ENCODE measurements at regions not wholly inside any gene's neighbourhood (a gene's known extent, or its start where the extent isn't known, plus 50 kb on each side); places are given as distances from the start of the nearest gene placed in this dataset.
"Not testable (repeated sequence)": the region's sequence is repeated elsewhere in the genome, so short reads cannot be mapped to it uniquely, and the experiment has no call there.

GRCh38 chr3:10657339-10657738 lies 152.0 kb upstream of the ATP2B2 start:
- DNase-seq (ENCODE audit: low read depth in 2 of 2): not testable (repeated sequence)

- DNase-seq (ENCODE audit: low read depth in 2 of 2): no peak
Measured at GRCh38 chr3:10665592-10665991, 150.4 kb upstream of the SLC6A11 start.

- no peak for DNase-seq (ENCODE audit: low read depth in 2 of 2)
Measured at GRCh38 chr3:10666621-10667020, 149.4 kb upstream of the SLC6A11 start.

- no peak for DNase-seq (ENCODE audit: low read depth in 2 of 2)
Measured at GRCh38 chr3:10667269-10667668, 148.8 kb upstream of the SLC6A11 start.

GRCh38 chr3:10667901-10668476 lies 148.0 kb upstream of the SLC6A11 start:
- no peak for DNase-seq (ENCODE audit: low read depth in 2 of 2)

GRCh38 chr3:10669490-10670048 lies 146.5 kb upstream of the SLC6A11 start:
- no peak for DNase-seq (ENCODE audit: low read depth in 2 of 2)

GRCh38 chr3:10672422-10672821 lies 143.6 kb upstream of the SLC6A11 start:
- DNase-seq (ENCODE audit: low read depth in 2 of 2): no peak

- DNase-seq (ENCODE audit: low read depth in 2 of 2): no peak
Measured at GRCh38 chr3:10674578-10674977, 141.4 kb upstream of the SLC6A11 start.

GRCh38 chr3:10676905-10677304 lies 139.1 kb upstream of the SLC6A11 start:
- no peak for DNase-seq (ENCODE audit: low read depth in 2 of 2)

- DNase-seq (ENCODE audit: low read depth in 2 of 2): no peak
Measured at GRCh38 chr3:10678796-10679376, 137.1 kb upstream of the SLC6A11 start.

GRCh38 chr3:10680796-10681195 lies 135.2 kb upstream of the SLC6A11 start:
- no peak for DNase-seq (ENCODE audit: low read depth in 2 of 2)

- no peak for DNase-seq (ENCODE audit: low read depth in 2 of 2)
Measured at GRCh38 chr3:10682692-10683091, 133.3 kb upstream of the SLC6A11 start.

GRCh38 chr3:10683106-10683505 lies 132.9 kb upstream of the SLC6A11 start:
- no peak for DNase-seq (ENCODE audit: low read depth in 2 of 2)

GRCh38 chr3:10688126-10688525 lies 127.9 kb upstream of the SLC6A11 start:
- no peak for DNase-seq (ENCODE audit: low read depth in 2 of 2)

- DNase-seq (ENCODE audit: low read depth in 2 of 2): no peak
Measured at GRCh38 chr3:10688548-10689172, 127.4 kb upstream of the SLC6A11 start.

GRCh38 chr3:10692039-10692622 lies 123.9 kb upstream of the SLC6A11 start:
- DNase-seq (ENCODE audit: low read depth in 2 of 2): no peak

GRCh38 chr3:10693457-10693856 lies 122.6 kb upstream of the SLC6A11 start:
- DNase-seq (ENCODE audit: low read depth in 2 of 2): no peak

GRCh38 chr3:10694179-10694578 lies 121.8 kb upstream of the SLC6A11 start:
- no peak for DNase-seq (ENCODE audit: low read depth in 2 of 2)

GRCh38 chr3:10695186-10695585 lies 120.8 kb upstream of the SLC6A11 start:
- not testable (repeated sequence) for DNase-seq (ENCODE audit: low read depth in 2 of 2)

- DNase-seq (ENCODE audit: low read depth in 2 of 2): no peak
Measured at GRCh38 chr3:10695595-10696285, 120.3 kb upstream of the SLC6A11 start.

GRCh38 chr3:10697918-10698317 lies 118.1 kb upstream of the SLC6A11 start:
- no peak for DNase-seq (ENCODE audit: low read depth in 2 of 2)

- DNase-seq (ENCODE audit: low read depth in 2 of 2): no peak
Measured at GRCh38 chr3:10700821-10701220, 115.2 kb upstream of the SLC6A11 start.
